Stimulated activated CD8-positive, alpha-beta memory T cell treated with anti-CD3 and anti-CD28 coated beads, Interleukin-7, amount 100 ng/mL, for 4 hours (primary cell): ENCODE measurements at regions not wholly inside any gene's neighbourhood (a gene's known extent, or its start where the extent isn't known, plus 50 kb on each side); places are given as distances from the start of the nearest gene placed in this dataset.

Source experiments
- DNase-seq, 2 donors: peaks; one replicate each; pipeline ENCODE4 v3.0.0-alpha.2; 2020; ENCODE audit warnings: low read depth in 2 of 2

GRCh38 chr2:143819190-143819735 is 690.0 kb downstream of the ARHGAP15 start:
- DNase-seq: no peak
